H9 (cell line): ENCODE measurements at regions not wholly inside any gene's neighbourhood (a gene's known extent, or its start where the extent isn't known, plus 50 kb on each side); places are given as distances from the start of the nearest gene placed in this dataset.

ENCODE experiments used
- DNase-seq: peaks from one replicate; pipeline ENCODE4 v3.0.0-alpha.2; 2017
- H2AFZ ChIP-seq: one replicate; pipeline ENCODE4 v1.6.1; 2013; ENCODE audit warnings: mild to moderate bottlenecking, low read length, control low read depth, moderate library complexity
- H2AK5ac ChIP-seq: 2 replicates; pipeline ENCODE4 v1.6.1; 2013; ENCODE audit warnings: low read length, control low read depth, mixed read lengths; ENCODE audit not compliant: insufficient read length
- H2BK120ac ChIP-seq: one replicate; pipeline ENCODE4 v1.6.1; 2013; ENCODE audit warnings: low read depth, mild to moderate bottlenecking, low read length, control low read depth, inconsistent platforms; ENCODE audit not compliant: poor library complexity, severe bottlenecking
- H2BK12ac ChIP-seq: 2 replicates; pipeline ENCODE4 v1.6.1; 2013; ENCODE audit warnings: low read length, control low read depth, mixed read lengths, low read depth; ENCODE audit not compliant: insufficient read length
- H2BK15ac ChIP-seq: 2 replicates; pipeline ENCODE4 v1.6.1; 2013; ENCODE audit warnings: low read depth, low read length, control low read depth
- H2BK20ac ChIP-seq: one replicate; pipeline ENCODE4 v1.6.1; 2013; ENCODE audit warnings: low read depth, mild to moderate bottlenecking, low read length, control low read depth, inconsistent platforms; ENCODE audit not compliant: poor library complexity, severe bottlenecking
- H2BK5ac ChIP-seq: 2 replicates; pipeline ENCODE4 v1.6.1; 2013; ENCODE audit warnings: low read length, control low read depth, mixed read lengths; ENCODE audit not compliant: insufficient read length
- H3K14ac ChIP-seq: 2 replicates; pipeline ENCODE4 v1.6.1; 2013; ENCODE audit warnings: low read length, control low read depth; ENCODE audit not compliant: insufficient read depth
- H3K18ac ChIP-seq: 2 replicates; pipeline ENCODE4 v1.6.1; 2013; ENCODE audit warnings: low read depth, mild to moderate bottlenecking, mixed read lengths, low read length, control low read depth; ENCODE audit not compliant: insufficient read length
- H3K23ac ChIP-seq: 2 replicates; pipeline ENCODE4 v1.6.1; 2013; ENCODE audit warnings: low read length, control low read depth, mixed read lengths, low read depth; ENCODE audit not compliant: insufficient read length
- H3K23me2 ChIP-seq: 2 replicates; pipeline ENCODE4 v1.6.1; 2013; ENCODE audit warnings: low read depth, mild to moderate bottlenecking, mixed read lengths, low read length, control low read depth; ENCODE audit not compliant: insufficient read length, poor library complexity, severe bottlenecking
- H3K27ac ChIP-seq: 2 replicates; pipeline ENCODE4 v1.5.1; 2013; ENCODE audit warnings: low read length, control low read depth, mixed read lengths, low read depth; ENCODE audit not compliant: insufficient read length
- H3K27me3 ChIP-seq: 2 replicates; pipeline ENCODE4 v1.6.1; 2013; ENCODE audit warnings: low read length, control low read depth, inconsistent platforms; ENCODE audit not compliant: insufficient read depth
- H3K4ac ChIP-seq: 2 replicates; pipeline ENCODE4 v1.6.1; 2013; ENCODE audit warnings: low read depth, mild to moderate bottlenecking, control low read depth, inconsistent platforms, low read length, moderate library complexity
- H3K4me1 ChIP-seq: 2 replicates; pipeline ENCODE4 v1.6.1; 2013; ENCODE audit warnings: low read length, control low read depth, inconsistent platforms; ENCODE audit not compliant: insufficient read depth
- H3K4me2 ChIP-seq: 2 replicates; pipeline ENCODE4 v1.6.1; 2013; ENCODE audit warnings: low read length, control low read depth, mixed read lengths; ENCODE audit not compliant: insufficient read length, insufficient read depth
- H3K56ac ChIP-seq: 2 replicates; pipeline ENCODE4 v1.6.1; 2013; ENCODE audit warnings: low read depth, mild to moderate bottlenecking, mixed read lengths, low read length, control low read depth; ENCODE audit not compliant: insufficient read length
- H3K79me1 ChIP-seq: 2 replicates; pipeline ENCODE4 v1.6.1; 2013; ENCODE audit warnings: low read depth, mild to moderate bottlenecking, moderate library complexity, low read length, control low read depth, inconsistent platforms; ENCODE audit not compliant: insufficient read depth, poor library complexity, severe bottlenecking
- H3K79me2 ChIP-seq: 2 replicates; pipeline ENCODE4 v1.6.1; 2013; ENCODE audit warnings: low read length, control low read depth, inconsistent platforms; ENCODE audit not compliant: insufficient read depth
- H3K9ac ChIP-seq: 2 replicates; pipeline ENCODE4 v1.6.1; 2013; ENCODE audit warnings: low read length, control low read depth, mixed read lengths; ENCODE audit not compliant: insufficient read length; ENCODE audit errors: extremely low read depth
- H3K9me3 ChIP-seq: one replicate; pipeline ENCODE4 v1.6.1; 2013; ENCODE audit warnings: low read depth, low read length, inconsistent platforms; ENCODE audit not compliant: control insufficient read depth
- H3T11ph ChIP-seq: one replicate; pipeline ENCODE4 v1.6.1; 2013; ENCODE audit warnings: mild to moderate bottlenecking, low read length, control low read depth, inconsistent platforms
- H4K20me1 ChIP-seq: one replicate; pipeline ENCODE4 v1.6.1; 2013; ENCODE audit not compliant: control insufficient read depth, insufficient read length, insufficient read depth
- H4K5ac ChIP-seq: 2 replicates; pipeline ENCODE4 v1.6.1; 2013; ENCODE audit warnings: low read depth, mild to moderate bottlenecking, mixed read lengths, low read length, control low read depth; ENCODE audit not compliant: insufficient read length
- H4K8ac ChIP-seq: replicated peaks from 2 replicates; pipeline ENCODE4 v1.6.1; 2013; ENCODE audit warnings: low read length, control low read depth, mixed read lengths, low read depth; ENCODE audit not compliant: insufficient read length
- H4K91ac ChIP-seq: 2 replicates; pipeline ENCODE4 v1.6.1; 2013; ENCODE audit warnings: low read depth, mild to moderate bottlenecking, moderate library complexity, mixed read lengths, low read length, control low read depth; ENCODE audit not compliant: insufficient read length
- H3K27ac Mint-ChIP-seq, 3 experiments: 2 replicates in 2 of 3; 3 replicates in 1 of 3; pipeline ENCODE4 v1.8.0; 2020 to 2021; ENCODE audit warnings: mixed read lengths in 3 of 3, mild to moderate bottlenecking in 1 of 3, moderate library complexity in 1 of 3
- H3K27me3 Mint-ChIP-seq: 2 replicates; pipeline ENCODE4 v1.8.0; 2021; ENCODE audit warnings: low read depth, mild to moderate bottlenecking, moderate library complexity, mixed read lengths
- H3K36me3 Mint-ChIP-seq, 3 experiments: 2 replicates in 2 of 3; 3 replicates in 1 of 3; pipeline ENCODE4 v1.8.0; 2020 to 2021; ENCODE audit warnings: low read depth in 3 of 3, mixed read lengths in 3 of 3; ENCODE audit not compliant: insufficient read depth in 1 of 3
- H3K4me1 Mint-ChIP-seq, 2 experiments: 2 replicates each; pipeline ENCODE4 v1.8.0; 2020; ENCODE audit warnings: mixed read lengths in 2 of 2
- H3K4me3 Mint-ChIP-seq, 2 experiments: 2 replicates in 1 of 2; 3 replicates in 1 of 2; pipeline ENCODE4 v1.8.0; 2020 to 2021; ENCODE audit warnings: mild to moderate bottlenecking in 2 of 2, mixed read lengths in 2 of 2, moderate library complexity in 1 of 2
- H3K9me3 Mint-ChIP-seq, 2 experiments: 2 replicates in 1 of 2; 3 replicates in 1 of 2; pipeline ENCODE4 v1.8.0; 2020; ENCODE audit warnings: mild to moderate bottlenecking in 2 of 2, mixed read lengths in 2 of 2, moderate library complexity in 1 of 2
- WGBS: extraction: QIAGEN DNeasy Blood & Tissue Kit; methylation state at CpG from one replicate; pipeline ENCODE4 v1.1.7; 2013; ENCODE audit warnings: missing lambda C conversion rate, low lambda C conversion rate, mixed read lengths; ENCODE audit not compliant: insufficient read length; ENCODE audit errors: extremely low coverage; 5-methylcytosine and 5-hydroxymethylcytosine counted together
- TF ChIP-seq, protein P1 (sequence below): fragments of 200-600 bp; sonication (generic); conservative IDR thresholded peaks from 3 replicates; pipeline ENCODE4 v1.8.0; 2021; ENCODE audit warnings: antibody characterized with exemption, mild to moderate bottlenecking

DNA sequence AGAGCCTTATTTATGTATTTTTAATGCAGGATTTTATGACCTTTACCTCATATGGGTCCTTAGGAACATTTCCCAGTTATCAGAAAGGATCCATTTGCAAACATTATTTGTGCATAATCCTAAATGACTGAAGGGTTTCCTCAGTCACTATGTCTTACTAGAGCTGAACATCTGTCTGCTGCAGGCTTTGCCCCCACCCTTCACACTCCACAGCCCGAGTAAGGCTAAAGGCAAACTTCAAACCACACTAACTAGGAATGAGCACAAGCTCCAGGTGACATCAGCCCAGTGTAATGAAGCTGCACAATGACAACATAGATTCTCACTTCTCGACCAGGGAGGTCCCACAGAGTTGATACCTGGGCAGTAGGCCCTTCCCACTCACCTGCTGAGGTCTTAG, 491.3 kb upstream of the MKI67 start:
- Histone ChIP-seq H2BK15ac (no peak overlapping the region), H2AK5ac (no peak overlapping the region), H3K27me3 (no peaks in the 10 kb centered on the region; the same call in 1 of the 2 replicates), H4K91ac (no peak overlapping the region), H3K4me1 (no peaks in the 10 kb centered on the region), H3K9ac (no peak overlapping the region), H2BK5ac (no peak overlapping the region), H2BK20ac (no peak overlapping the region), H3K4me2 (no peak overlapping the region), H3K79me2 (no peaks in the 10 kb centered on the region), H3K27ac (no peak overlapping the region), H3K56ac (no peak overlapping the region), H2BK12ac (no peak overlapping the region), H3T11ph (no peak overlapping the region), H3K79me1 (no peaks in the 10 kb centered on the region), H2BK120ac (no peak overlapping the region), H2AFZ (no peak overlapping the region), H3K23ac (no peak overlapping the region), H3K18ac (no peak overlapping the region), H4K20me1 (no peaks in the 10 kb centered on the region), H3K14ac (no peak overlapping the region), H4K8ac (no peak overlapping the region), H4K5ac (no peak overlapping the region), H3K9me3 (no peaks in the 10 kb centered on the region), H3K4ac (no peak overlapping the region), H3K23me2 (no peaks in the 10 kb centered on the region)
- DNase-seq, result no peak
- Mint-ChIP-seq H3K36me3 (no peaks in the 10 kb centered on the region; a peak in 1 of 7 replicates), H3K4me1 (no peaks in the 10 kb centered on the region), H3K27me3 (no peaks in the 10 kb centered on the region), H3K9me3 (no peaks in the 10 kb centered on the region; a peak in 1 of 5 replicates), H3K4me3 (no peak overlapping the region), H3K27ac (no peak overlapping the region; a peak in 1 of 7 replicates)
- TF ChIP-seq, protein P1, sequence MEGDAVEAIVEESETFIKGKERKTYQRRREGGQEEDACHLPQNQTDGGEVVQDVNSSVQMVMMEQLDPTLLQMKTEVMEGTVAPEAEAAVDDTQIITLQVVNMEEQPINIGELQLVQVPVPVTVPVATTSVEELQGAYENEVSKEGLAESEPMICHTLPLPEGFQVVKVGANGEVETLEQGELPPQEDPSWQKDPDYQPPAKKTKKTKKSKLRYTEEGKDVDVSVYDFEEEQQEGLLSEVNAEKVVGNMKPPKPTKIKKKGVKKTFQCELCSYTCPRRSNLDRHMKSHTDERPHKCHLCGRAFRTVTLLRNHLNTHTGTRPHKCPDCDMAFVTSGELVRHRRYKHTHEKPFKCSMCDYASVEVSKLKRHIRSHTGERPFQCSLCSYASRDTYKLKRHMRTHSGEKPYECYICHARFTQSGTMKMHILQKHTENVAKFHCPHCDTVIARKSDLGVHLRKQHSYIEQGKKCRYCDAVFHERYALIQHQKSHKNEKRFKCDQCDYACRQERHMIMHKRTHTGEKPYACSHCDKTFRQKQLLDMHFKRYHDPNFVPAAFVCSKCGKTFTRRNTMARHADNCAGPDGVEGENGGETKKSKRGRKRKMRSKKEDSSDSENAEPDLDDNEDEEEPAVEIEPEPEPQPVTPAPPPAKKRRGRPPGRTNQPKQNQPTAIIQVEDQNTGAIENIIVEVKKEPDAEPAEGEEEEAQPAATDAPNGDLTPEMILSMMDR, result no peak
- WGBS, result no CpG with 5 or more reads among the region's 2 CpGs
